Stimulated activated naive CD8-positive, alpha-beta T cell treated with anti-CD3 and anti-CD28 coated beads, Interleukin-15, amount 100 ng/mL, for 72 hours (primary cell): ENCODE measurements at regions not wholly inside any gene's neighbourhood (a gene's known extent, or its start where the extent isn't known, plus 50 kb on each side); places are given as distances from the start of the nearest gene placed in this dataset.

Experiments used
- ATAC-seq: fragments of 150-1000 bp; cut with Tn5 transposase; 2 replicates; pipeline ENCODE4 v1.10.0; 2021; ENCODE audit warnings: mild to moderate bottlenecking, moderate library complexity
- DNase-seq, 2 donors: peaks; one replicate each; pipeline ENCODE4 v3.0.0; 2021 to 2022
- H3K27ac Mint-ChIP-seq, 2 donors: one replicate each; pipeline ENCODE4 v1.8.0; 2022; ENCODE audit warnings: mild to moderate bottlenecking in 2 of 2, mixed read lengths in 2 of 2, moderate library complexity in 2 of 2
- H3K27me3 Mint-ChIP-seq: one replicate; pipeline ENCODE4 v1.8.0; 2022; ENCODE audit warnings: mixed read lengths
- H3K4me1 Mint-ChIP-seq: one replicate; pipeline ENCODE4 v1.8.0; 2022; ENCODE audit warnings: mild to moderate bottlenecking, mixed read lengths
- H3K4me3 Mint-ChIP-seq, 2 donors: one replicate each; pipeline ENCODE4 v1.8.0; 2022; ENCODE audit warnings: mild to moderate bottlenecking in 2 of 2, mixed read lengths in 2 of 2, moderate library complexity in 1 of 2
- H3K9me3 Mint-ChIP-seq, 2 donors: one replicate each; pipeline ENCODE4 v1.8.0; 2022; ENCODE audit warnings: mixed read lengths in 2 of 2

DNA sequence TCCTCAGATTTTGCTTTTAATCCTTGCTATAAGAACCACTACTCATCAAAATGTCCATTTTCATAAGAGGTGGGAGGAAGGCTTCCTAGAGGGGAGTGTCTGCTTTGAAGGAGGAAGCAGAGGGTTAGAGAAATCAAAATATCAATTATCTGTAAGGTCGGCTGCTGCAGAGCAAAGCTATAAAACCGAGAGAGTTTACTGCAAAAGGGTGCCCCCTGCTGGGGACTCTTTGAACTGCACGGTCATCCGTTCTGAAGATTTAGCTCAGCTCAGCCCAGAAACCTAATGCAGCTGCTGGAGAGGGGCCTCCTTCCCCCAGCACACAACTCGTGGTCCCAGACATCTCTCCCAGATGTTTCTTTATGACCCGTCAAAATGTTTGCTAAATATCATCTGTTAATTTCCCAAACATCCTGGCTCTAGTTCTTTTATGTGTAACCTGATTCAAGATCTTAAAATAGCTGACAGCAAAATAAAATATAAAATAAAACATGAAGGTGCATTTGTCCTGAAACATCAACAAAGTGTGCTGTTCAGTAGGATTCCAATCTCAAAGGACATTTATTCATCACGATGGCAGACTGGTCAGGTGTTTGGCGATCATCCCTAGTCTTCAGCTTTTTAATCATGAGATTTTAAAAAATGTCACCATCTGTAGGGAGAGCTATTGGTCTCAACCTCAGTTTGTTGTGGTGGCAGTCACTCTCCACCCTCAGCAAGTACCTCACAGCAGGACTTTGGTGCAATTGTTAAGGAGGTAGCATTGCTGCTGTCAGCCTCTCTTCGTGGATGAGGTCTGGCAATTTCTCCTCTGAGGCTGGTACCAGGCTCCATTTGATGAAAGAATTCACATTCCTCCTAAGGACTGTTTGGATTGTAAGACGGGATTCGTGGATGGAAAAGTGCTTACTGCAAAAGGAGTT, 185.9 kb downstream of the MTX2 start:
- Mint-ChIP-seq H3K27me3 (peaks cover 37% of the 10 kb centered on the region), H3K9me3 (no peaks in the 10 kb centered on the region), H3K4me1 (no peaks in the 10 kb centered on the region), H3K4me3 (no peak overlapping the region), H3K27ac (no peak overlapping the region)
- DNase-seq = peak; percentile 75 to 77
- ATAC-seq = peak; percentile 72

DNA sequence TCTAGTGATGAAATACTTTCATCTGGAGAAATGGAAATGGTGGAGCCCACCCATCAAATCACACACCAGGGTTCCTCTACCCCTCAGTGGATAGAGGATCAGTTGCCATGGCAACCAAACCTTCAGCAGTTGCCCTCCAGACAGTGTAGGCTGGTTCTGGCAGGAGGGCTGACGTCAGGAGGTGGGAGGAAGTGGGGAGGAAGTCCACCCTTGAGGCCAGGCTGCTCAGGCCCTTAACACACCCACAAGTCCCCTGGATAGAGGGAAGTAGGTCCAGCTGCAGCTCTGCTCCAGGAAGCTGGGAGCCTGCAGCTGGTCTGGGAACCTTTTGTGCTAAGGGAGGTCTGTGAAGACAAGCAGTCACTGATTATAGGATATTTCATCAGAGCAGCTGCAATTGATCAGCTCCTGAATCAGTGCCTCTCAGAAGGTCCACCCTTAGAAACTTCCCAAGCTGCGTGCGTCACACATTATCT, 186.6 kb downstream of the MTX2 start:
- H3K27me3 Mint-ChIP-seq = peaks cover 37% of the 10 kb centered on the region
- no peaks in the 10 kb centered on the region for H3K4me1 Mint-ChIP-seq
- no peak overlapping the region for H3K27ac Mint-ChIP-seq
- H3K9me3 Mint-ChIP-seq = no peaks in the 10 kb centered on the region
- ATAC-seq = no peak
- H3K4me3 Mint-ChIP-seq = no peak overlapping the region
- DNase-seq = no peak

DNA sequence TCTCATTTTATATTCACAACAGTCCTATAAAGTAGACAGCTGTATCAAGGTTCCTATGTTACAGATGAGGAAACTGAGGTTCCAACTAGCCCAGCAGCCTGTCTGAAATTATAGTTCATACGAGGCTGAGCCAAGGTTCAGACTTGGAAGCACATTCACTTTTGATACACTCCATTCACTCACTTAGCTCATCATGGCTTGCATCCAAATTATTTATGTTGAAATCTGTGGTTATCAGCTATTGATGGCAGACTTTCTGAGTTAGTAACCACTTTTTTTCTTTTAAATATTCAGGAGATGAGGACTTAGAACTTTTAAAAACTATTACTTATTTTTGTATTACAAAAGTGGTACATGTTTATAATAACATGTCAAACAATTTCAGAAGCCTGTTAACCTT, 188.2 kb downstream of the MTX2 start:
- no peaks in the 10 kb centered on the region for H3K4me1 Mint-ChIP-seq
- H3K27me3 Mint-ChIP-seq = peaks cover 36% of the 10 kb centered on the region
- no peak overlapping the region for H3K4me3 Mint-ChIP-seq
- H3K9me3 Mint-ChIP-seq = no peaks in the 10 kb centered on the region
- ATAC-seq (no peak), DNase-seq (no peak)
- no peak overlapping the region for H3K27ac Mint-ChIP-seq

DNA sequence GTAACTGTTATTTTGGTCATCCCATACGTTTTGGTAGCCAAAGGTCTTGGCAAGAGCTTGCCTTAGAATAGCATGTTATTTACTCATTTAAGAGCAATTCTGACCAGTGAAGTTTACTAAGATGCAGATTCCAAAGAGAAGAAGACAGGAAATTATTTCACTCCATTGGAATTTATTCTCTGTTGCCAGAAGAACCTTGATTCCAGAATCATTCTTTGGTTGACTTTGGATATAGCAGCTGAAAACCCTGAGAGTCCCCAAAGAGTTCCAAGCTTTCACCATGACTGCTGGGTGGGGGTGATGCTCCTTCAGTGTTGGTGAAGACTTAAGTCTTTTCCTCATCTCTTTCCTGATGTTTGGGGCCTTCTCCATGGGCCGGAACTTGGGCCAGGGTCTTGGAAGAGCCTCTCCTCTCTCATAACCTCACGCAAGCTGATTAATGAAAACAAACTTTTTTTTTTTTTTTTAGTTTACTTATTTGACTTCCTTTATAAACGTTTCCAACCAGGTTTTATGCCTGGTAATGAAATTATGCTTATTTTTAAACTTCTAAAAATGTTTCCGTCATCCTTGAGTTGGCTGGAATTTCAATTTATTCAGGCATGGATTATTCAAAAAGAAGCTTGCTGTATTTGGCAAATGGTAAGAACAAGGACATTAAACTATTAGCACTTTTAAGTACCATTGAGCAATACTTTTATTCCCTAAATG, 192.0 kb downstream of the MTX2 start:
- Mint-ChIP-seq H3K27me3 (peaks cover 54% of the 10 kb centered on the region), H3K4me3 (no peak overlapping the region), H3K27ac (no peak overlapping the region), H3K4me1 (no peaks in the 10 kb centered on the region), H3K9me3 (no peaks in the 10 kb centered on the region)
- DNase-seq = no peak
- no peak for ATAC-seq

DNA sequence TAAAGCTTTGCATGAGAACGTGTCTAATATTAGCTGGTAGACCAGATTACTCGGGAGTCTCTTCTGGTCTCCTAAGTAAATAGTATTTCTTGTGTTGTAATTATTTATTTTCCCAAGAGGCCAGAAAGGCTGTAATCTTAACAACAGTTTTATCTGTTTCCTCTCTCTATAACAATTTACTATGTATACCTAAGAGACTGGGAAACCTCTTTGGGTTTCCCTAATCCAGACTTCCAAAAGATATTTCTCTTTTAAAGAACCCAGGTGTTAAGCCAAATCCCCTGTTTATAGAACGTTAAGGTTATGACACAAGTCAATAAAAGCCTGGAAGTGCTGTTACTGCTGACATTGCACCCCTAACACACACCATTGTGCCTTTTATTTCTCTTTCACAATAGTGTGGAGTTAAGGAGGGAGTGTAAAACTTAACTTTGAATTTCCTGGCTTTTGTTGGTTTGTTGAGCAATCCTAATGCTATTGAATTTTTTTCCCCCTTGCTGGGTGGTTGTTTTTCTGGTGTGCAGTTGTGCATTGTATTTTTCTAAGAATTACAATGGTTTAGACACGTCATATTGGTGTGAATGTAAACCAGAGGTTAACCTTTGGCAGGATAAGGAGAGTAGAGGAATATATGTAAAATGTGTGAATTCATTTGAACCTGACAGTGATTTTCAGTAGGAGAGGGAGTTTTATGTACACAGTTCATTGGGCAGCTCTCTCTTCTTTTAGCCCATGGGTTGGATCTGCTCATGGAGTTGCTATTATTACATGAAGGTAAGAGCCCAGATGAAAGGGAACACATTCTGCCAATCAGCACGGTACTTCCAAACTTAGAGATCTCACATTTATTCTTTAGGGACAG, 192.8 kb downstream of the MTX2 start:
- no peak overlapping the region for H3K27ac Mint-ChIP-seq

DNA sequence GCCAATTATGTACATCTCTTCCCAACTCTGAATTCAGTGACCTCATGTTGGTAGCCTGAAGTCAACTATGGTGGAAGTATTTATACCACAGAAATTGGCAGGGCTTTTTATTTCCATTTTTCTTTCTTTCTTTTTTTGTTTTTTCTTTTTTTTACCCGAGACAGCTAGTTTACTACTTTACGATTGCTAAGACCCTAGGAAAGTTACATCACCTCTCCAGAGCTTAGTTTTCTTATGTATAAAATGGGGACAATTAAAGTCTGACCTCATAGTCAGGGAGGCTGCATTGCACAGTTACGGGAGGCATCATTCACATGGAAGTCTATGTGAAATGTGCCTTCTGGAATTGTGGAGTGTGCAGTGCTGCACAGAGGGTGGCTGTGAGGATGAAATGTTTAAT, 194.3 kb downstream of the MTX2 start:
- Mint-ChIP-seq H3K4me3 (no peak overlapping the region), H3K9me3 (no peaks in the 10 kb centered on the region), H3K27me3 (peaks cover 53% of the 10 kb centered on the region), H3K27ac (no peak overlapping the region), H3K4me1 (no peaks in the 10 kb centered on the region)
- DNase-seq = no peak
- ATAC-seq = no peak

More for the DNA sequence above, 192.8 kb downstream of the MTX2 start:
- Mint-ChIP-seq H3K4me3 (no peak overlapping the region), H3K9me3 (no peaks in the 10 kb centered on the region), H3K27me3 (peaks cover 58% of the 10 kb centered on the region), H3K4me1 (no peaks in the 10 kb centered on the region)
- ATAC-seq (no peak), DNase-seq (no peak)

DNA sequence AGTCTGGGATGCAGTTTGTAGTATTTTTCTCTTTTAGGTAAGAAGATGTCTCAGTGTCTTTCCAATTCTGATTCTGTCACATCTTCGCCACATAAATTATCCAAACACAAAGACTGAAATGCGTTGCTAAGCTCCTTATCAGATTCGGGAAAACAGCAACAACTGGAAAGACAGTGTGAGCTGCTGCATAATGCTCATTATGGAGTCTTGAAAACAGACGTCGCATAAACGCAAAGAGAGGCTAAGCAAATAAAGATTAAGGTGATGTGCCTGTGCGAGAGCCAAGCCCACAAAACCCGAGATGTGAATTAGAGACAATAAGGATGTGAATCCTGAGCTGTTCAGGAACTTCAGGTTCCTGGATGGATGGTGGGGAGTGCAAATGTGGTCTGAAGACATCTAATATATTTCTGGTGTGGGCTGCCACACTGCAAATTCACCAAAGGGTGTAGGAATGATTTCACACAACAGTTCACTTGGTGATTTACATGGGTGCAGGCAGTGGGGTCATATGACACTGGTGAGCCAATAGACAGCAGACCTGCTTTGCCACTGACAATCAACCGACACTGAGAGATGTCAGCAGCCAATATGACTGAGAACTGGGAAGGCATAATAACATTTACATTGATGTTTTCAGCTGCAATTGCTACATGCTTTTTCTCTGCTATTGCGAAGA, 195.8 kb downstream of the MTX2 start:
- H3K4me1 Mint-ChIP-seq = no peaks in the 10 kb centered on the region
- no peak overlapping the region for H3K4me3 Mint-ChIP-seq
- no peak overlapping the region for H3K27ac Mint-ChIP-seq
- ATAC-seq (no peak), DNase-seq (no peak)
- no peaks in the 10 kb centered on the region for H3K9me3 Mint-ChIP-seq
- H3K27me3 Mint-ChIP-seq = peaks cover 43% of the 10 kb centered on the region

DNA sequence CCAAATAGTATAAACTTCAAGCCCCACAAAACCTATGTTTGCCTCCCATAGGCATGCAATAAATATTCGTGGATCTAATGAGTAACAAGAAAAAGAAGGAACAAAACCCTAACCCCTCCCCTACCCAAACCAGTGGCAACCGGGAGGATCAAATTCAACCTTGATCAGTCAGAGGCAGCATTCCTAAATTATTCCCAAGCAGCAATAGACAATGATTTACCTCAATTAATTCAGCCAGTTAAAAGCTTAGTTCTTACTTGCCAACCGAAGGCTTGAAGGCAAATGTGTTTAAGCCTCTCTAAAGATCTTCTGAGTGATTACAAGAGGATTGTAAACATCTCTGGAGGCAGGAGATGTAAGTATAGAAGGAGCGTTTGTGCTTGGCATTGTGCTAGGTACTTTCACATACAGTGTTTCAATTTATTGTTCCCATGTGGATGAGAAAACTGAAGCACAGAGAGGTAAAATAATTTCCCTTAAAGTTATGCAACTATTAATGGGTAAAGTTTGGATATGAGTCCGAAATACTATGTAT, 197.7 kb downstream of the MTX2 start:
- no peak for DNase-seq
- Mint-ChIP-seq H3K27ac (no peak overlapping the region), H3K4me3 (no peak overlapping the region), H3K9me3 (no peaks in the 10 kb centered on the region), H3K4me1 (no peaks in the 10 kb centered on the region), H3K27me3 (peaks cover 41% of the 10 kb centered on the region)
- no peak for ATAC-seq

DNA sequence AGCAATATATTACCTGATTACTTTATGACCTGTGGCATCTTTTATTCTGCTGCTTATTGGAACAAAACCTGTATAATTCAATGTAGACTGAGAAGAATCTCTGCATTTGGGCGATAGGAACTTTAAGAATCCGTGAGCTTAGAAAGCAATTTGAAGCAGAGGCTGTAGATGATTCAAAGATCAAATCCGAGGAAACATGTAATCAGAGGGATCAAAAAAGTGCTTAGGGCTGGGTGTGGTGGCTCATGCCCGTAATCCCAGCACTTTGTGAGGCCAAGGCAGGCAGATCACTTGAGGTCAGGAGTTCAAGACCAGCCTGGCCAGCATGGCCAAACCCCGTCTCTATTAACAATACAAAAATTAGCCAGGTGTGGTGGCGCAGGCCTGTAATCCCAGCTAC, 198.4 kb downstream of the MTX2 start:
- peaks cover 4% of the 10 kb centered on the region for H3K4me1 Mint-ChIP-seq
- no peak for DNase-seq
- H3K27me3 Mint-ChIP-seq = peaks cover 36% of the 10 kb centered on the region
- no peaks in the 10 kb centered on the region for H3K9me3 Mint-ChIP-seq
- no peak overlapping the region for H3K4me3 Mint-ChIP-seq
- no peak for ATAC-seq
- no peak overlapping the region for H3K27ac Mint-ChIP-seq

DNA sequence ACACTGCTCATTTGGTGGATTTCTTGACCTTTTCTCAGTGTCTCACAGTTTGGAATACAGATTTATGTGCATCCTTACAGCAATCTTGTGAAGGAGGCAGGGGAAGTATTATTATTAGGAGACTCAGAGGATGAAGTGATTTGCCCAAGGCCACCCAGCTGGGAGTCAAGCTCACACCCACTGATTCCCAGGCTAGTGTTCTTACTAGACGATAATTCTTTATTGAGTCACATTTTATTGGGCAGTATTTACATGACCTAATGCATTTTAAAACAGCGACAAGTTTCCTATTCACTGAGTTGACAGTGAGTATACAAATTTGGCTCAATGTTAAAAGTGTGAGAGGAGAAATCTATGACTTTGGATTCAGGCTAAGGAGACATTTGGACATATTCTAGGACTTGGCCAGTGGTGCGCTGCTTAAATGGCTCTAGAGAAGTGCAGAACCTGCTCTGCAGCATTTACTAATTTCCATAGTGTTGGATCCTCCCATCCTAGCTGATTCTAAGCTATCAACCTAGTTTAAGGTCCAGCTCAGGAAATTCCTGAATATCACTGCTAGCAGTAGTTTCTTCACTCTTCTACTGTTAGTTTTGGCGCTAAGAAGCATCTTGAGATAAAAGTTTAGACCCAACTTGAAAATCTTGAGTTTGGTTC, 199.3 kb downstream of the MTX2 start:
- no peak for ATAC-seq
- no peaks in the 10 kb centered on the region for H3K9me3 Mint-ChIP-seq
- H3K27ac Mint-ChIP-seq = no peak overlapping the region
- no peak for DNase-seq
- peaks cover 14% of the 10 kb centered on the region for H3K4me1 Mint-ChIP-seq
- peaks cover 31% of the 10 kb centered on the region for H3K27me3 Mint-ChIP-seq
- H3K4me3 Mint-ChIP-seq = no peak overlapping the region

DNA sequence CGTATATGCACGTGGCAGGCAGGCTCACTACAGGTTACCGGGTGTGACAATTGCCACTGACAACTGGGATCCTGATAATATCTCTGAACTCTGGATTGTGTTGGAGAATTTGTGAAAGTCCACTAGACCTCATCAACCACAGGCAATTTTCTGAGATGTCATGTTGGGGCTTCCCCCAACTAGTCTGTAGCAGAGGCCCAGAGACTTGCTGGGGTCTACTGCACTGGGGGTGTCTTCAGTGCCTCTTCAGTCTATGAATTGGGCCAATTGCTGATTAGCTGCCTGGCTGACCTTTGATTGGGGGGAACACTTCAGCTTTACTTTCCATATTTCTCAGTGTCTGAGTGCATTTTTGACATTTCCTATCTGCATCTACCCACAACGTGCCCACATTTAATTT, 201.5 kb downstream of the MTX2 start:
- H3K4me1 Mint-ChIP-seq = peaks cover 17% of the 10 kb centered on the region
- no peak overlapping the region for H3K4me3 Mint-ChIP-seq
- peaks cover 5 to 7% of the 10 kb centered on the region in 2 donors for H3K9me3 Mint-ChIP-seq
- H3K27ac Mint-ChIP-seq = no peak overlapping the region
- H3K27me3 Mint-ChIP-seq = peaks cover 9% of the 10 kb centered on the region
- DNase-seq (no peak), ATAC-seq (no peak)

DNA sequence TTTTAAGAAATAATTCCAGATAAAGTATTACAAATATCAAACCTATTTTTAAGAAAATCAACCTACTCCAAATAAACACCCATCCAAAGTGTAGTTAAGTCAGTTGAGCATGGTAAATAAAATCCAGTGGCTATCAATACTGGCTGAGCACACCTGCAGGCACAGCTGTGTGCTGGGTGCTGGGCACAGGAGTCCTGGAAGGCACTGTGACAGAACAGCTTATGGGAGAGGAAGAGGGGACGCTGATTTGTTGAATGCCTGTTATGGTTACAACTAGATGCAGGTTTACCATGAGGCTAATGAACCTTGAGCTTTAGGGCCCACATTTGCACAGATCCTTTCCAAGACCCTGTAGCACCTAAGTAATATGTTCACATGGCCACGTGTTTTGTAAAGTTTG, 202.7 kb downstream of the MTX2 start:
- Mint-ChIP-seq H3K4me3 (no peak overlapping the region), H3K27me3 (no peaks in the 10 kb centered on the region), H3K9me3 (peaks cover 5 to 7% of the 10 kb centered on the region in 2 donors), H3K27ac (no peak overlapping the region), H3K4me1 (peaks cover 17% of the 10 kb centered on the region)
- ATAC-seq (no peak), DNase-seq (no peak)

DNA sequence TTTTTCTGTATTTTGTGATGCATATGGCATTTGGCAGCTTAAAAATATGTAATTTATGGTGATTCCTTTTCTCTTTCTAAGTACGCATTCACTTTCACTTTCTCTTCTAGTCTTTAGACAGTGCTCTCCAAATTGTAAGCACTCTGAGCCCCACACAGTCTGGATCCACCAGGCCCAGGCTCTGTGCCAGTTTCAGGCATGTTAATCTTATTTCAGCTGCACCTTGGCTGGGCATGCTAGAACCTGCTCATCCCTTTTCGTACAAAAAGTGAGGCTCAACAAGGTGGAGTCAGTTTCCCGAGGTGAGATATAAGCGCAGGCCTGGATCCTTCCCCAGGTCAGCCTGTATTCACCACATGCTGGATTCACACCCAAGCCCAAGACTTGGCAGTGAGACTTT, 203.9 kb downstream of the MTX2 start:
- Mint-ChIP-seq H3K9me3 (peaks cover 5 to 7% of the 10 kb centered on the region in 2 donors), H3K4me1 (peaks cover 17% of the 10 kb centered on the region), H3K4me3 (peak overlapping the region; percentile 69 to 77), H3K27ac (peak overlapping the region; percentile 93 to 96), H3K27me3 (no peaks in the 10 kb centered on the region)
- ATAC-seq (peak; percentile 83), DNase-seq (peak; percentile 10 to 25)

DNA sequence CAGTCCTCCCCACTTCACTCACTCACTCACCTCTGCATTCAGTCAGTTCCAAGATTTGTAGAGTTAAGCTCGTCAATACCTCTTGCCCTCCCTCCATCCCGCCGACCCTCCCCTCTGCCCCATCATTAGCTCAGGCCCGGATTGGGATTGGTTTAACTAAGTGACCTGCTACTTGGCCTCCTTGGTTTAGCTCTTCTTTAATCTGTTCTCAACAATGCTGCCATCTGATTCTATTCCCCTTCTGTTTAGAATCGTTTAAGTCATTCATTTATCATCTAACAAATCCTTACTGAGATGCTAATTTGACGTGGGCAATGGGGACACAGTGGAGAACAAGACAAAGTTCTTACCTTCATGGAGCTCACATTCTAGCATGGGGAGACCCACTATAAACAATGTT, 204.6 kb downstream of the MTX2 start:
- H3K4me1 Mint-ChIP-seq = peaks cover 17% of the 10 kb centered on the region
- peak overlapping the region in 1 of 2 donors; percentile 77 for H3K4me3 Mint-ChIP-seq
- DNase-seq (no peak), ATAC-seq (no peak)
- no peaks in the 10 kb centered on the region for H3K27me3 Mint-ChIP-seq
- peaks cover 5 to 7% of the 10 kb centered on the region in 2 donors for H3K9me3 Mint-ChIP-seq
- peak overlapping the region in 1 of 2 donors; percentile 81 for H3K27ac Mint-ChIP-seq
